ENCODE measurements at regions not wholly inside any gene's neighbourhood (a gene's known extent, or its start where the extent isn't known, plus 50 kb on each side); places are given as distances from the start of the nearest gene placed in this dataset.

GRCh38 chr5:103851091-103851490 lies 288.5 kb upstream of the NUDT12 start:
- DNase-seq (ENCODE audit: low spot score) = no peak

DNA sequence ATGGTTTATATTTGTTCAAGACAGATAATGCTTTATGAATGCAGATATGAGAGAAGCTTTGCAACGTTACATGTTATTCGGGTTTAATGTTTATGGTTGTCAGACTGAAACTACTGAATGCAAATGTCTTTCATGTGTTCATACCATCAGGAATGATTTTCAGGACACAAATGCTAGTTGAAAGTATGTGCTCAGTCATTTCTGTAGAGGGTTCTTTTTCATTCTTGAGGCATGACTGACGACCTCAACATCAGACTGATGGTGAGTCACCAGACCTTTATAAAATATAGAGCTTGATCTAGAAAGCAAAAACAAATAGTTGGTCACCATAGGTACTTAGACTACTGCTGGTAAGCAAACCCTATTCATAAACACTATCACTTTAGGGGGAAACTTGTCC lies 287.3 kb upstream of the NUDT12 start:
- DNase-seq (ENCODE audit: low spot score) = no peak

DNA sequence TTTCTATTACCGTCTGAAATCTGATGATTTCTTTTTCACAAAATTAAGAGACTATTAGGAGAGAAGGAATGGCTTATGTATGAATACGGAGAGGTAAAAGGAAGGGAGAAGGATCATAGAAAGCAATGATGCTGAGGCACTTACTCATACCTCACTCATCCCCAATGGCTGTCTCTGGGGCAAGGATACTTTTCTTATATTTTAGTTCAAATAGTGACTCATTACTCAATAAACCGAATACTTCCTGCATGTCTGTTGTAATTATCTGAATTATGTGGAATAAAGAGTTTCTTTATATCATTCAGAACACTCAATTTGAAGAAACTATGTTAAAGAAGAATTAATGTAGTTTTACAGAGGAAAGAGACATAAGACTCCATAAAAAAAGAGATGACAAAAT lies 284.5 kb upstream of the NUDT12 start:
- DNase-seq (ENCODE audit: low spot score) = no peak

DNA sequence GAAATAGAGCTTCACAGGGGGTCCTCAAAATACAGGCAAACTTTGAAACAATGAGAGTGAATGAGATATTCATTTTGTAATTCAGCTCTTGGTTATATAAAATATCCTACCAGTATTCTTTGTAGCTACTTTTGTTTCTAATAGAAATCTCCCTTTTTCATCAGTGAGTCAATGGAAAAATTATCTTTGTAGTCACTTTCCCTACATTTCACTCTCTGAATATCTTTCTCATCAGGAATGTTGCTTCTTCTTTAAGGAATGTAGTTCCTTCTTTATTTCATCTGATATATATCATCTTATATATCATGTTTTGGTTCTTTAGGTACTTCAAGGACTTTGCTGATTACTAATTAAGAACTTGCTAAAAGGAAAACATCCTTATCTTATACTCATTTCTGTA lies 280.3 kb upstream of the NUDT12 start:
- no peak for DNase-seq (ENCODE audit: low spot score)

DNA sequence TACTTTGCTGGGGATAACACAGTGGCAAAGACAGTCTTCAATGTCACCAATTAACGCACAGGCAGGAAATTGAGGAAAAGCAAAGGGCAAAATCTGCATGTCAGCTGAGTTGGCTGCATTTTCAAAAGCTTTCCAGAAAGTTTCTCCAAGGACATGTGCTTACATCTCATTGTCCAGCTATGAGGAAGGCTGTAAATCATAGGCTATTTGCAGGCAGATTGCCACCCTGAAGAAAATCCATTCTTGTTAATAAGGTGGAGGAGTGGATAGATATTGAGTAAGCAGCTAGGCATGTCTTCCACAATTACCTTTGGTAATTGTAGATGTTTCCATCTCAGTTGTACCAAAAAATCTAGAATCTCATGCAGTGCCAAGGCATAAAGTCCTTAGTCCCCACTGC lies 278.0 kb upstream of the NUDT12 start:
- no peak for DNase-seq (ENCODE audit: low spot score)

- no peak for DNase-seq (ENCODE audit: low spot score)
Measured at GRCh38 chr5:103834216-103834615, 271.6 kb upstream of the NUDT12 start.

DNA sequence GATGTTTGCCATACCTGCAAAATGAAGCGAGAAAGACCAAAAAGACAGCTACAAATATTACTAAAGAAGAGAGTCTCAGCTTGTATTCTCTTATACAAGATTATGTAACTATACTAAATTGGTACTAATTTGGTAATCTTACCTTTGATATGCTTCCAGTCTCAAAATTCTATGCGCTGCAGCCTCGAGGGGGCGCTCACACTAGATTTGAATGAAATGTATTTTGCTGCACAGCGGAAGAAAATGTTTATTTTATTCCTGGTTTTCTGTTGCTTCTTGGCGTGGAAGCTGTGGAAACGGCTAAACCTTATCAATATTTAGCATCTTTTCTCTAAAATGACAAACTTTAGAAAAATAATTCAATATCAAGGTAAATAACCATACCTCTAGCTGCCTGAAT lies 267.0 kb upstream of the NUDT12 start:
- DNase-seq (ENCODE audit: low spot score) = no peak

DNA sequence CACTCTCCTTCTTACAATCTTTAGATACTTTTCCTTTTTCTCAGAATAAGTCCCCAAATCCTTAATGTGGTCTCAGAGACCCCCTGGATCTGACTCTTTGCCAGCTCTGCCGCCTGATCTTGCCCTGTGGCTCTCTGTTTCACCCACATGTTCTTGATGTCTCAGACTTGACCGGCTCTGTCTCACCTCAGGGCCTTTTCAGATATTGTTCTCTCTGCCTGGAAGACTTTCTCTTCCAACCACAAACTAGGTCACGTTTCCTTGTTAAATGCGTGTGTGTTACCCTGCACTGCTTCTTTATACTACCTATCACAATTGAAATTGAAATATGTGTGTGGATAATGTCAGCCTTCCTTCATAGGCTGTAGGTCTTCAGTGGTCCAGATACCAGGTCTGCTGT lies 265.4 kb upstream of the NUDT12 start:
- DNase-seq (ENCODE audit: low spot score) = no peak

DNA sequence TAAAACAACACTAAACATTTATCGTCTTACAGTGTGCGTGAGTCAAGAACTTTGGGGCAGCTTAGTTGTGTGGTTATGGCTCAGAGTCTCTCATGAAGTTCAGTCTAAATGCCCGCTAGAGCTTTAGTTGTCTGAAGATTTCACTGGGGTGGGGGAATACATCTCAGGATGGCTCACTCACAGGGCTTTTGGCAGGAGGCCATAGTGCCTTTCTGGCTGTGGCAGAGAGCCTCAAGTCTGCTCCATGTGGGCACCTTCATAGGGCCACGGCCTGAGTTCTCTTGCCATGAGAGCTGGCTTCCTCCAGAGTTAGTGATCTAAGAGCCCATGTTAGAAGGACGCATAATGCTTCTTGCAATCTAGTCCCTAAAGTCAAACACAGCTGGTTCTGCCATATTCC lies 258.8 kb upstream of the NUDT12 start:
- DNase-seq (ENCODE audit: low spot score) = no peak

DNA sequence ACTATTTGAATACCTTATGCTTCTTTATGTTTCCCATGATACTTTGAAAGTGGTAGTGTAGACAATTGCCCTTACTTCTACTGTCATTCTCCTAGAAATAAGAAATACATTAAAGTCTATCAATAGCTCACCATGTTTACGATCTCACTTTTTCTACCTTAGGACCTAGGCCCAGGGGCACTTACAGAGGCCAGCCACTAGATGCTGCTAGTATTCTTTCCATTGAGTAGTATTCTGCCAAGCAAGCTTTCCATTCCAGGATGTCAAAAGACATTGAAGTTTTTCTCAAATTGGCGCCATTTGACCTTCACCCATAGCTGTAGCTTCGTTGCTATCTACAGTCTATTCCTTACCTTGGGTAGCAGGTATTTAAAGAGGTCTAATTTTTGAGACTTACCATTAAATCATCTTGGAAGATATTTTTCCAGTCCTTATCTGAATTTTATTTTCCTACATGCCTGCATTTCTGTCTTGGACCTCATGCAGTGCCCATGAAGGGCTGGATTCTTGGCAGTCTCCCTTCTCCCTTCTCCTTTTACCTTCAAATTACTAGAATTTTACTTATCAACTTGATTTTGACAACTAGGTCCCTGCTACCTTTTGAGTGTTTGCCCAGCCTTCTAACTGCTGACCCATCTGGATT lies 246.0 kb upstream of the NUDT12 start:
- DNase-seq (ENCODE audit: low spot score) = no peak

- DNase-seq (ENCODE audit: low spot score) = no peak
Measured at GRCh38 chr5:103804711-103805110, 242.1 kb upstream of the NUDT12 start.

DNA sequence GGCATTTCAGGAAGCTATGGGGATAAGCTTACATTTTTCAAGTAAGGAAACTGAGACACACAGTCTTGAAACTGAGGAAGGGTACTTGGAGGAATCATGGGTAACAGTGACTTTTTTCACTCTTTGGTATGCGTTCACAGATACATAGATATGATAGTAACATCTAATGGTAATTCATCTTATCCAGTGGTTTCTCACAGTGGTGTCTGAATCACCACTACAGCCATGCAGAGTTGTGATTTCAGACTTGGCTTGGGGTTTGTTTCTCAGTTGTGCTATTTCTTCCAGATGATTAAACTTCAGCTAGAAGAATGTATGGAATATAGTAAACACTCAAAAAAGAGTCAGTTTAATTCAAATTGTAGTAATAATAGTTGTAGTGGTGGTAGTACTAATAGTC lies 239.1 kb upstream of the NUDT12 start:
- DNase-seq (ENCODE audit: low spot score) = no peak

DNA sequence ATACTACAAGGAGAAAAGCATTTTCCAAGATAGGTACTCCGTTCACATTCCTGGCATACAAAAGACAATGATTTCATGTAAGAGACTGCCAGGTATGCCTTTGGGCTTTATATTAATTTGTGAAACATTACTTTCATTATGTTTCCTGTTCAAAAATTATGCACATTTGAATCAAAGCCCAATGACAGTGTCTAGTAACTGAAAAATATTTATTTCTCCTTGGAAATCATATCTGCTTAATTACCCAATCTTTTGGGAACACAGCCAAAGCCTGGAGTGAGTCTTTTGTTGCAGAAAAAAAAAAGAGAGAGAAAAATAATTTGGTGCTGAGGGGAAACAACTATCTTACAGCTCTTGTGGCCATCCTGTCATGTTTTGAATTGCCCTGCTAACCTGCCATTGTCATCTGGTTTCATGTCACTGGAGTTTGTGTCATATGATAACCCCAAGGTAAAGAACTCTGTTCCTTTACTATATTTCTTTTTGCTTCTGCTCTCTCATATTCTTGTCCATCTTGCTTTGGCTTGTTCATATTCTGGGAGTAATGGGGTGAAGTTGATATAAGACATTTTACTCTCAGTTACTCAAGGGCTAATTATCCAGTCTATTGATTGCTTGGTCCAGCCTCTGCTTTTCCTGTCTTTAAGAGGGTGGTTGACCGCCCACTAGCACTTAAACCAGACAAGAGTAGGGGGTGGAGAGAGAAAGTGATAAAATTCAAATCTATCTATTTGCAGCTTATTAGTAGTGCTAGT lies 238.3 kb upstream of the NUDT12 start:
- DNase-seq (ENCODE audit: low spot score) = no peak

DNA sequence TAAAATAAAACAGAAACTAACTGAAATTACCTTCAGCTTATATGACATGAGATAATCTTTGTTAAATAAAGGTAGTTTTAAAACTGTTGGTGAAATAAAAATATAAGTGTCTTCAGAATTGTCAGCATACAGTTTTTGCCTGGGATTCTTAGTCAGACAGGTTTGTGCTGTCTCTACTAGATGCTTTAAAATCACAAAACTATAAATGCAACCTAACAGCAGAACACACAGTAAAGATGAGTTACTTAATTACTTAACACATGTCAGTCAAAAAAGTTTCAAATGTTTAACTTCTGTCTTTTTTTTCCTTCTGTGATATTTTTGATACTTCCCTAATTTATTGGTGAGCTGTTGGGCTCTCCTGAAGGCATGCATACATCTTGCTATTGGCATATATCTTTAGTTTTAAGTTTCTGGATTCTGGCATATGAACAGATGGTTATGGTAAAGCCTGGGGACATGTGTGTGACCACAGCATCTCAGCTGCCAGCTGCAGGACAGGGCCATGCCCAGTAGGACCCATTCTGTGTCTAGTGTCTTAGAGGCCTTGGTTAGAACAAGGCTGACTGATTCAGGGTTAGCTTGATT lies 231.1 kb upstream of the NUDT12 start:
- DNase-seq (ENCODE audit: low spot score) = no peak

DNA sequence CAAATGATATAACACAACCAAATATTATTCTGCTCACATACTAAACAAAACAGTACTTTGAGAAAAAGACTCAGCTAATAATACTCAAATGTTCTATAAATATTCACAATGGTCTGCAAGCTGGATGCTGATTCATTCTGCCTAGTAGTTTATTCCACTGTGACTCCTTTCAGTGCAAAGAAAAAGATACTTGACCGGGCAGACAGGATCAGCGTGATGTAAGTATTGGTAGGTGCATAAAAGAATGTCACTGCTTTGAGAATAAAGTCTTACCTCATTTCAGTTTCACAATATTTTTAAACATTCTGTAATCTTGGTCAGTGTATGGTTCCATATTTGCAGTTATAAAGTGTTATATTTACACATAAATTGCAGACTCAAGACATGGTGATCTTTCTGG lies 223.0 kb upstream of the NUDT12 start:
- DNase-seq (ENCODE audit: low spot score) = no peak

- DNase-seq (ENCODE audit: low spot score) = no peak
Measured at GRCh38 chr5:103783669-103784068, 221.1 kb upstream of the NUDT12 start.

GRCh38 chr5:103780794-103781193 lies 218.2 kb upstream of the NUDT12 start:
- DNase-seq (ENCODE audit: low spot score) = no peak

DNA sequence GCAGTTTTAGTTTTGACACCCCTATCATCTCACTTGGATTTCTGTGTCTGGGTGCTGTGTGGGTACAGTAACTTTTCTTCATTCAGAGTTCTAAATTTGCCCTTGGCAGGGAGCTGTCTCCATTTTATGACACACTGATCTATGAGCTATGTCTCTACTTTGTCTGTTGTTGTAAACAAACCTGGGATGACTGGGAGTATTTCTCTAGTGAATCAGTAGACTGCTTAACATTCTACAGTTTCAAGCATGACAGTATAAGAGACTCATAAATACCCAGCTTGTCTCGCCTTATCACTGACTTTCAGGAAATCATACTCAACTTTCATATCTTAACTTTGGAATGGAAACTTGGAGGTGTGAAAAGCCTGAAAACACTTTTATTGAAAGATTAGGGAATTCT lies 212.1 kb upstream of the NUDT12 start:
- no peak for DNase-seq (ENCODE audit: low spot score)

DNA sequence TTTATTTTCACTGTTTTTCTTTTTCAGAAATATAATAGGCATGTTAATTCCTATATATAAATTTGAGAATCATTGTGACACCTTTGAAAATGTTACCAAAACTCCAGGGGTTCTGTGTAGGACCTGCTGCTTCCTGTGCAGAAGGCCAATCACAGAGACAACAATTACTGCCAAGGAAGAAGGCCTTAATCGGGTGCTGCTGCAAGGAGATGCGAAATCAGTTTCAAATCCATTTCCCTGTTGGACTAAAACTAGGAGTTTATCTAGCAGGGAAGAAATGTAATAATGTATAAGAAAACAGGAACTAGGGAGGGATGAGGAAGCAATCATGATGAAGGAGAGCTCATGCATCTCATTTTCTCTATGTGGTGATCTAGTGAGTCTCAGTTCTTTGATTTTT lies 209.7 kb upstream of the NUDT12 start:
- no peak for DNase-seq (ENCODE audit: low spot score)

DNA sequence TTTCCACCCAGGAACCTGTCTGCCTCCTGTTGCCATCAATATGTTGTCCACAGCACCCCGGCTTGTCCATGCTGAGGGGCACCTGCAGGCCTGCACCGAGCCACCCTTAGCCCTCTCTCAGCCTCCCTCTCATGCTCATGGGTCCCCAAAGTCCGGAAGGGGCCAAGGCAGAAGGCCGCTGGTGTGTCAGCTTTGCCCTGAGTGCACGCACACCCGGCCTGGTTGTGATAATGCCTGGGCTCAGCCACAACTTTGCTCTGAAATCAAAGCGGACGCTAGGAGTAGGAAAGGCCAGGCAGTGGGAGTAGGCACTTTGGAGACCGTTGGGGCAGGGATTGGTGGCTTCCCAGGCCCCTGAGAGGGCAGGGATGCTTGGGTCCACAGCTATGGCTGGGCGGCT lies 201.8 kb upstream of the NUDT12 start:
- no peak for DNase-seq (ENCODE audit: low spot score)

- DNase-seq (ENCODE audit: low spot score) = no peak
Measured at GRCh38 chr5:103758996-103759395, 196.4 kb upstream of the NUDT12 start.

GRCh38 chr5:103755974-103756373 lies 193.4 kb upstream of the NUDT12 start:
- no peak for DNase-seq (ENCODE audit: low spot score)

GRCh38 chr5:103745353-103746065 lies 182.9 kb upstream of the NUDT12 start:
- no peak for DNase-seq (ENCODE audit: low spot score)
